ENCODE measurements at regions not wholly inside any gene's neighbourhood (a gene's known extent, or its start where the extent isn't known, plus 50 kb on each side); places are given as distances from the start of the nearest gene placed in this dataset.
"Not testable (repeated sequence)": the region's sequence is repeated elsewhere in the genome, so short reads cannot be mapped to it uniquely, and the experiment has no call there.

- TF ChIP-seq, protein P1, sequence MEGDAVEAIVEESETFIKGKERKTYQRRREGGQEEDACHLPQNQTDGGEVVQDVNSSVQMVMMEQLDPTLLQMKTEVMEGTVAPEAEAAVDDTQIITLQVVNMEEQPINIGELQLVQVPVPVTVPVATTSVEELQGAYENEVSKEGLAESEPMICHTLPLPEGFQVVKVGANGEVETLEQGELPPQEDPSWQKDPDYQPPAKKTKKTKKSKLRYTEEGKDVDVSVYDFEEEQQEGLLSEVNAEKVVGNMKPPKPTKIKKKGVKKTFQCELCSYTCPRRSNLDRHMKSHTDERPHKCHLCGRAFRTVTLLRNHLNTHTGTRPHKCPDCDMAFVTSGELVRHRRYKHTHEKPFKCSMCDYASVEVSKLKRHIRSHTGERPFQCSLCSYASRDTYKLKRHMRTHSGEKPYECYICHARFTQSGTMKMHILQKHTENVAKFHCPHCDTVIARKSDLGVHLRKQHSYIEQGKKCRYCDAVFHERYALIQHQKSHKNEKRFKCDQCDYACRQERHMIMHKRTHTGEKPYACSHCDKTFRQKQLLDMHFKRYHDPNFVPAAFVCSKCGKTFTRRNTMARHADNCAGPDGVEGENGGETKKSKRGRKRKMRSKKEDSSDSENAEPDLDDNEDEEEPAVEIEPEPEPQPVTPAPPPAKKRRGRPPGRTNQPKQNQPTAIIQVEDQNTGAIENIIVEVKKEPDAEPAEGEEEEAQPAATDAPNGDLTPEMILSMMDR (IDR thresholded peaks at IDR 0.05; ENCODE audit: unreplicated experiment): no peak
- peak in 1 of 2 experiments; percentile 9 for DNase-seq (ENCODE audit: low spot score in 2 of 2, unreplicated experiment in 2 of 2)
- H3K4me1 Mint-ChIP-seq: peaks cover 3% of the 10 kb centered on the region
- H3K27ac Mint-ChIP-seq: no peak overlapping the region
- H3K4me3 Mint-ChIP-seq: no peak overlapping the region
- peaks cover 13% of the 10 kb centered on the region for H3K27me3 Mint-ChIP-seq (ENCODE audit: low read depth)
- no peaks in the 10 kb centered on the region for H3K9me3 Mint-ChIP-seq
- H3K36me3 Mint-ChIP-seq: no peaks in the 10 kb centered on the region
These were observed 124.3 kb upstream of the UNC5B start for GRCh38 chr10:71088054-71088453.

- not testable (repeated sequence) for H3K4me1 Mint-ChIP-seq; H3K36me3 Mint-ChIP-seq; H3K27ac Mint-ChIP-seq; H3K9me3 Mint-ChIP-seq; DNase-seq (ENCODE audit: low spot score in 2 of 2, unreplicated experiment in 2 of 2); H3K4me3 Mint-ChIP-seq
- H3K27me3 Mint-ChIP-seq (ENCODE audit: low read depth): peaks cover 13% of the 10 kb centered on the region
These were observed 123.8 kb upstream of the UNC5B start for GRCh38 chr10:71088578-71088977.

DNA sequence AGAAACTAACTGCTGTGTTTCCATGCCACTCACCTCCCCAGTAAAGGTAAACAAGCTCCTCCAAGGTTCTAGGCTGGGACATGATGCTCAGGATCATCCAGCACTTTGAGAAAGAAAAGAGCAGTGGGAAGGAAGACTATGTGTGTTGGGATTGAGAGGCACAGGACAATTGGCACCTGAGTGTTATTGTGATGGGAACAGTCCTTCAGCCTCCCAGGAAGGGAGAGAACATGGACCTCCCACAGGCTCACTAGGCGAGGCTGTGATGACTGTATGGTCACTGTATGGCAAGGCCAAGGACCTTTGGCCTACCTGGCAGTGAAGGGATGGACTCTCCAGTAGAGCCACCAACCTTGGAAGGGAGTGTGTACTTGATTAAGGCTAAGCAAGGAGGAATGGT is 123.2 kb upstream of the UNC5B start:
- TF ChIP-seq, protein P1 (IDR thresholded peaks at IDR 0.05; ENCODE audit: unreplicated experiment): no peak

GRCh38 chr10:71090330-71090729 is 122.0 kb upstream of the UNC5B start:
- DNase-seq (ENCODE audit: low spot score in 2 of 2, unreplicated experiment in 2 of 2): peak in 1 of 2 experiments; percentile 13
- no peaks in the 10 kb centered on the region for H3K9me3 Mint-ChIP-seq
- H3K4me1 Mint-ChIP-seq: no peaks in the 10 kb centered on the region
- TF ChIP-seq, protein P1 (IDR thresholded peaks at IDR 0.05; ENCODE audit: unreplicated experiment): no peak
- H3K36me3 Mint-ChIP-seq: no peaks in the 10 kb centered on the region
- no peak overlapping the region for H3K27ac Mint-ChIP-seq
- no peak overlapping the region for H3K4me3 Mint-ChIP-seq
- H3K27me3 Mint-ChIP-seq (ENCODE audit: low read depth): peaks cover 20% of the 10 kb centered on the region

More for the DNA sequence above, 123.2 kb upstream of the UNC5B start:
- Mint-ChIP-seq H3K4me3 (no peak overlapping the region), H3K27ac (no peak overlapping the region), H3K4me1 (no peaks in the 10 kb centered on the region), H3K36me3 (no peaks in the 10 kb centered on the region), H3K27me3 (ENCODE audit: low read depth) (peaks cover 13% of the 10 kb centered on the region), H3K9me3 (no peaks in the 10 kb centered on the region)
- DNase-seq (ENCODE audit: low spot score in 2 of 2, unreplicated experiment in 2 of 2): no peak

- H3K36me3 Mint-ChIP-seq: no peaks in the 10 kb centered on the region
- H3K4me1 Mint-ChIP-seq: no peaks in the 10 kb centered on the region
- DNase-seq (ENCODE audit: low spot score in 2 of 2, unreplicated experiment in 2 of 2): no peak
- no peak overlapping the region for H3K27ac Mint-ChIP-seq
- H3K9me3 Mint-ChIP-seq: no peaks in the 10 kb centered on the region
- H3K4me3 Mint-ChIP-seq: no peak overlapping the region
- TF ChIP-seq, protein P1 (IDR thresholded peaks at IDR 0.05; ENCODE audit: unreplicated experiment): no peak
- H3K27me3 Mint-ChIP-seq (ENCODE audit: low read depth): peaks cover 20% of the 10 kb centered on the region
These were observed 121.6 kb upstream of the UNC5B start for GRCh38 chr10:71090801-71091200.

- Mint-ChIP-seq H3K4me3 (no peak overlapping the region), H3K27me3 (ENCODE audit: low read depth) (peaks cover 31% of the 10 kb centered on the region)
These were observed 119.5 kb upstream of the UNC5B start for GRCh38 chr10:71092812-71093401.

More at GRCh38 chr10:71092812-71093401, 119.5 kb upstream of the UNC5B start:
- H3K4me1 Mint-ChIP-seq: no peaks in the 10 kb centered on the region
- no peak overlapping the region for H3K27ac Mint-ChIP-seq
- TF ChIP-seq, protein P1 (IDR thresholded peaks at IDR 0.05; ENCODE audit: unreplicated experiment): no peak
- peaks cover 4% of the 10 kb centered on the region for H3K9me3 Mint-ChIP-seq
- no peaks in the 10 kb centered on the region for H3K36me3 Mint-ChIP-seq
- no peak for DNase-seq (ENCODE audit: low spot score in 2 of 2, unreplicated experiment in 2 of 2)

Data from mesothelial cell of epicardium (in vitro differentiated cells).